Liver (tissue), 8 donors: ENCODE measurements at regions not wholly inside any gene's neighbourhood (a gene's known extent, or its start where the extent isn't known, plus 50 kb on each side); places are given as distances from the start of the nearest gene placed in this dataset.

Experiments used
- DNase-seq: peaks from one replicate; pipeline ENCODE4 v3.0.0-alpha.2; 2017; ENCODE audit warnings: low spot score
- H3K27ac ChIP-seq, 2 donors: one replicate each; pipeline ENCODE4 v1.7.0; 2013; ENCODE audit warnings: inconsistent platforms in 2 of 2, low read length in 2 of 2, control low read depth in 1 of 2, low read depth in 1 of 2, mild to moderate bottlenecking in 1 of 2
- H3K27me3 ChIP-seq, 4 donors: one replicate each; pipeline versions ENCODE4 v1.6.1 to v1.7.0; 2013; ENCODE audit warnings: low read length in 3 of 4, inconsistent platforms in 1 of 4, mild to moderate bottlenecking in 1 of 4, moderate library complexity in 1 of 4; ENCODE audit not compliant: control insufficient read depth in 4 of 4, insufficient read depth in 4 of 4
- H3K36me3 ChIP-seq, 4 donors: one replicate each; pipeline versions ENCODE4 v1.6.1 to v1.7.0; 2013; ENCODE audit warnings: low read length in 3 of 4, mild to moderate bottlenecking in 3 of 4, low read depth in 1 of 4, moderate library complexity in 1 of 4; ENCODE audit not compliant: control insufficient read depth in 4 of 4, insufficient read depth in 3 of 4
- H3K4me1 ChIP-seq, 4 donors: one replicate each; pipeline versions ENCODE4 v1.6.1 to v1.7.0; 2013; ENCODE audit warnings: low read length in 3 of 4, mild to moderate bottlenecking in 3 of 4, moderate library complexity in 1 of 4; ENCODE audit not compliant: control insufficient read depth in 4 of 4, insufficient read depth in 4 of 4
- H3K4me3 ChIP-seq, 3 donors: one replicate each; pipeline versions ENCODE4 v1.6.1 to v1.7.0; 2013; ENCODE audit warnings: low read length in 3 of 3, control low read depth in 1 of 3, low read depth in 1 of 3, mild to moderate bottlenecking in 1 of 3
- H3K9ac ChIP-seq, 2 donors: one replicate each; pipeline ENCODE4 v1.7.0; 2013; ENCODE audit warnings: low read length in 2 of 2, mild to moderate bottlenecking in 2 of 2, moderate library complexity in 2 of 2, control low read depth in 1 of 2, low read depth in 1 of 2
- H3K9me3 ChIP-seq, 4 donors: one replicate each; pipeline versions ENCODE4 v1.6.1 to v1.7.0; 2013; ENCODE audit warnings: low read length in 3 of 4; ENCODE audit not compliant: control insufficient read depth in 4 of 4
- EGR1 ChIP-seq, 2 donors: IDR thresholded peaks; 2 replicates each; pipeline ENCODE4 v1.6.1; 2016 to 2018; ENCODE audit warnings: antibody characterized with exemption in 2 of 2, low read depth in 2 of 2
- FOXA1 ChIP-seq: IDR thresholded peaks from 2 replicates; pipeline ENCODE4 v1.6.1; 2016; ENCODE audit warnings: antibody characterized with exemption
- FOXA2 ChIP-seq: IDR thresholded peaks from 2 replicates; pipeline ENCODE4 v1.6.1; 2016; ENCODE audit warnings: antibody characterized with exemption
- GABPA ChIP-seq, 2 donors: IDR thresholded peaks in 1 of 2; conservative IDR thresholded peaks in 1 of 2; 2 replicates each; pipeline ENCODE4 v1.6.1; 2016; ENCODE audit warnings: antibody characterized with exemption in 2 of 2, mild to moderate bottlenecking in 1 of 2, moderate library complexity in 1 of 2
- HNF4A ChIP-seq, 2 donors: conservative IDR thresholded peaks; 2 replicates each; pipeline ENCODE4 v1.6.1; 2016; ENCODE audit warnings: antibody characterized with exemption in 2 of 2, mild to moderate bottlenecking in 2 of 2
- JUND ChIP-seq, 2 donors: IDR thresholded peaks; 2 replicates each; pipeline ENCODE4 v1.6.1; 2016; ENCODE audit warnings: antibody characterized with exemption in 2 of 2
- NR2F2 ChIP-seq: IDR thresholded peaks from 2 replicates; pipeline ENCODE4 v1.6.1; 2016; ENCODE audit warnings: antibody characterized with exemption
- RAD21 ChIP-seq, 2 donors: IDR thresholded peaks; 2 replicates each; pipeline ENCODE4 v1.6.1; 2016; ENCODE audit warnings: antibody characterized with exemption in 2 of 2, mild to moderate bottlenecking in 2 of 2
- RXRA ChIP-seq, 2 donors: IDR thresholded peaks; 2 replicates each; pipeline ENCODE4 v1.6.1; 2017 to 2018; ENCODE audit warnings: antibody characterized with exemption in 2 of 2, mild to moderate bottlenecking in 1 of 2
- SP1 ChIP-seq: IDR thresholded peaks from 2 replicates; pipeline ENCODE4 v1.6.1; 2018; ENCODE audit warnings: antibody characterized with exemption, mild to moderate bottlenecking
- TAF1 ChIP-seq: conservative IDR thresholded peaks from 2 replicates; pipeline ENCODE4 v1.6.1; 2016; ENCODE audit warnings: antibody characterized with exemption, mild to moderate bottlenecking
- YY1 ChIP-seq: IDR thresholded peaks from 2 replicates; pipeline ENCODE4 v1.6.1; 2016; ENCODE audit warnings: antibody characterized with exemption, mild to moderate bottlenecking
- WGBS: extraction: QIAGEN DNeasy Blood & Tissue Kit; methylation state at CpG from one replicate; pipeline ENCODE4 v1.1.7; 2013; 5-methylcytosine and 5-hydroxymethylcytosine counted together
- TF ChIP-seq, protein P1 (sequence below): fragments of 150-350 bp; IDR thresholded peaks from 2 replicates; pipeline ENCODE4 v1.5.1; 2017; ENCODE audit warnings: improper control_type of control experiment, low read depth, low read length; ENCODE audit not compliant: missing input control
- TF ChIP-seq, protein P2 (sequence below): IDR thresholded peaks from 2 replicates; pipeline ENCODE4 v1.6.1; 2016; ENCODE audit warnings: antibody characterized with exemption
- TF ChIP-seq, protein P3 (sequence below): IDR thresholded peaks from 2 replicates; pipeline ENCODE4 v1.6.1; 2016; ENCODE audit warnings: antibody characterized with exemption, mild to moderate bottlenecking
- TF ChIP-seq, protein P4 (sequence below): IDR thresholded peaks from 2 replicates; pipeline ENCODE4 v1.6.1; 2016; ENCODE audit warnings: antibody characterized with exemption
- donor health status: healthy.
- donor health status: healthy.
- donor health status: healthy.
- donor health status: healthy.
- donor health status: healthy.

DNA sequence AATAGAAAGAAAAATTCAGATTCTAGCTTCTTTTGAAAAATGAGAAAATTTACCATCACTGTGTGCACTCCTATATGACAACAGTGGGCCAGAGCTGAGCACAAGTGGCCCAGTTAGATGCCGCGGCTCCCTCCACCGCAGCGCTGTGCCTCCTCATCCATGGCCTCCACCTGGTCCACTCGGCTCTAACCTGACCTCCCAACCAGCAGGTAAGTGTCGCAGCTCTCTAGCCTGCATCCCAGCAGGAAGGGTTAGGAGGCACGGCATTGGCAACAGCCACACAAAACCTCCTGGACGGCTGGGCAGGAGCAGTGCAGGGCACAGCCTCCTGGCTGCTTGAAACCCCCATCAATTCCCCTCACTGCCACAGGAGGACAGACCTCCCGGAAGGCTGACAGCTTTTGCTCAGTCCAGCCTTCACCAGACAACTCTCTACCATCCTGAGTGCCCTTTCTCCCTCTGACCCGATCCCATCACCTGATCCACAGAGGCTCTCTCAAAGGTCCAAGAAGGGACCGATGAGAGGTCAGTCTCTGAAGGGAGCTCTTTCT, 76.1 kb downstream of the RPL27A start:
- peaks cover 0 to 5% (median 2%) of the 10 kb centered on the region in 4 donors for H3K36me3 ChIP-seq
- H3K4me1 ChIP-seq, result no peaks in the 10 kb centered on the region
- H3K9me3 ChIP-seq, result no peaks in the 10 kb centered on the region
- no peaks in the 10 kb centered on the region for H3K27me3 ChIP-seq
- TF ChIP-seq SP1, result no peak
- TF ChIP-seq, protein P1, sequence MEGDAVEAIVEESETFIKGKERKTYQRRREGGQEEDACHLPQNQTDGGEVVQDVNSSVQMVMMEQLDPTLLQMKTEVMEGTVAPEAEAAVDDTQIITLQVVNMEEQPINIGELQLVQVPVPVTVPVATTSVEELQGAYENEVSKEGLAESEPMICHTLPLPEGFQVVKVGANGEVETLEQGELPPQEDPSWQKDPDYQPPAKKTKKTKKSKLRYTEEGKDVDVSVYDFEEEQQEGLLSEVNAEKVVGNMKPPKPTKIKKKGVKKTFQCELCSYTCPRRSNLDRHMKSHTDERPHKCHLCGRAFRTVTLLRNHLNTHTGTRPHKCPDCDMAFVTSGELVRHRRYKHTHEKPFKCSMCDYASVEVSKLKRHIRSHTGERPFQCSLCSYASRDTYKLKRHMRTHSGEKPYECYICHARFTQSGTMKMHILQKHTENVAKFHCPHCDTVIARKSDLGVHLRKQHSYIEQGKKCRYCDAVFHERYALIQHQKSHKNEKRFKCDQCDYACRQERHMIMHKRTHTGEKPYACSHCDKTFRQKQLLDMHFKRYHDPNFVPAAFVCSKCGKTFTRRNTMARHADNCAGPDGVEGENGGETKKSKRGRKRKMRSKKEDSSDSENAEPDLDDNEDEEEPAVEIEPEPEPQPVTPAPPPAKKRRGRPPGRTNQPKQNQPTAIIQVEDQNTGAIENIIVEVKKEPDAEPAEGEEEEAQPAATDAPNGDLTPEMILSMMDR, result no peak
- TF ChIP-seq JUND (IDR thresholded peaks at IDR 0.05), result no peak
- TF ChIP-seq FOXA1, result no peak
- TF ChIP-seq NR2F2, result no peak
- TF ChIP-seq, protein P2, sequence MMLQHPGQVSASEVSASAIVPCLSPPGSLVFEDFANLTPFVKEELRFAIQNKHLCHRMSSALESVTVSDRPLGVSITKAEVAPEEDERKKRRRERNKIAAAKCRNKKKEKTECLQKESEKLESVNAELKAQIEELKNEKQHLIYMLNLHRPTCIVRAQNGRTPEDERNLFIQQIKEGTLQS, result no peak
- no peak for TF ChIP-seq YY1
- no peak for TF ChIP-seq RXRA (IDR thresholded peaks at IDR 0.05)
- TF ChIP-seq HNF4A (conservative IDR thresholded peaks at IDR 0.05), result no peak
- TF ChIP-seq, protein P3, sequence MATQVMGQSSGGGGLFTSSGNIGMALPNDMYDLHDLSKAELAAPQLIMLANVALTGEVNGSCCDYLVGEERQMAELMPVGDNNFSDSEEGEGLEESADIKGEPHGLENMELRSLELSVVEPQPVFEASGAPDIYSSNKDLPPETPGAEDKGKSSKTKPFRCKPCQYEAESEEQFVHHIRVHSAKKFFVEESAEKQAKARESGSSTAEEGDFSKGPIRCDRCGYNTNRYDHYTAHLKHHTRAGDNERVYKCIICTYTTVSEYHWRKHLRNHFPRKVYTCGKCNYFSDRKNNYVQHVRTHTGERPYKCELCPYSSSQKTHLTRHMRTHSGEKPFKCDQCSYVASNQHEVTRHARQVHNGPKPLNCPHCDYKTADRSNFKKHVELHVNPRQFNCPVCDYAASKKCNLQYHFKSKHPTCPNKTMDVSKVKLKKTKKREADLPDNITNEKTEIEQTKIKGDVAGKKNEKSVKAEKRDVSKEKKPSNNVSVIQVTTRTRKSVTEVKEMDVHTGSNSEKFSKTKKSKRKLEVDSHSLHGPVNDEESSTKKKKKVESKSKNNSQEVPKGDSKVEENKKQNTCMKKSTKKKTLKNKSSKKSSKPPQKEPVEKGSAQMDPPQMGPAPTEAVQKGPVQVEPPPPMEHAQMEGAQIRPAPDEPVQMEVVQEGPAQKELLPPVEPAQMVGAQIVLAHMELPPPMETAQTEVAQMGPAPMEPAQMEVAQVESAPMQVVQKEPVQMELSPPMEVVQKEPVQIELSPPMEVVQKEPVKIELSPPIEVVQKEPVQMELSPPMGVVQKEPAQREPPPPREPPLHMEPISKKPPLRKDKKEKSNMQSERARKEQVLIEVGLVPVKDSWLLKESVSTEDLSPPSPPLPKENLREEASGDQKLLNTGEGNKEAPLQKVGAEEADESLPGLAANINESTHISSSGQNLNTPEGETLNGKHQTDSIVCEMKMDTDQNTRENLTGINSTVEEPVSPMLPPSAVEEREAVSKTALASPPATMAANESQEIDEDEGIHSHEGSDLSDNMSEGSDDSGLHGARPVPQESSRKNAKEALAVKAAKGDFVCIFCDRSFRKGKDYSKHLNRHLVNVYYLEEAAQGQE, result no peak
- no peak for TF ChIP-seq TAF1
- no peak for TF ChIP-seq RAD21 (IDR thresholded peaks at IDR 0.05)
- TF ChIP-seq GABPA (IDR thresholded peaks at IDR 0.05 in 1 of 2, conservative IDR thresholded peaks at IDR 0.05 in 1 of 2), result no peak
- no peak for TF ChIP-seq EGR1 (IDR thresholded peaks at IDR 0.05; ENCODE audit: low read depth in 2 of 2)
- no peak for TF ChIP-seq FOXA2
- TF ChIP-seq, protein P4, sequence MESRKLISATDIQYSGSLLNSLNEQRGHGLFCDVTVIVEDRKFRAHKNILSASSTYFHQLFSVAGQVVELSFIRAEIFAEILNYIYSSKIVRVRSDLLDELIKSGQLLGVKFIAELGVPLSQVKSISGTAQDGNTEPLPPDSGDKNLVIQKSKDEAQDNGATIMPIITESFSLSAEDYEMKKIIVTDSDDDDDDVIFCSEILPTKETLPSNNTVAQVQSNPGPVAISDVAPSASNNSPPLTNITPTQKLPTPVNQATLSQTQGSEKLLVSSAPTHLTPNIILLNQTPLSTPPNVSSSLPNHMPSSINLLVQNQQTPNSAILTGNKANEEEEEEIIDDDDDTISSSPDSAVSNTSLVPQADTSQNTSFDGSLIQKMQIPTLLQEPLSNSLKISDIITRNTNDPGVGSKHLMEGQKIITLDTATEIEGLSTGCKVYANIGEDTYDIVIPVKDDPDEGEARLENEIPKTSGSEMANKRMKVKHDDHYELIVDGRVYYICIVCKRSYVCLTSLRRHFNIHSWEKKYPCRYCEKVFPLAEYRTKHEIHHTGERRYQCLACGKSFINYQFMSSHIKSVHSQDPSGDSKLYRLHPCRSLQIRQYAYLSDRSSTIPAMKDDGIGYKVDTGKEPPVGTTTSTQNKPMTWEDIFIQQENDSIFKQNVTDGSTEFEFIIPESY, result no peak
- H3K4me3 ChIP-seq, result no peak overlapping the region
- WGBS, result 93% methylated on average over 11 of the region's 11 CpGs
- no peak overlapping the region for H3K9ac ChIP-seq
- DNase-seq, result no peak
- H3K27ac ChIP-seq, result no peak overlapping the region

DNA sequence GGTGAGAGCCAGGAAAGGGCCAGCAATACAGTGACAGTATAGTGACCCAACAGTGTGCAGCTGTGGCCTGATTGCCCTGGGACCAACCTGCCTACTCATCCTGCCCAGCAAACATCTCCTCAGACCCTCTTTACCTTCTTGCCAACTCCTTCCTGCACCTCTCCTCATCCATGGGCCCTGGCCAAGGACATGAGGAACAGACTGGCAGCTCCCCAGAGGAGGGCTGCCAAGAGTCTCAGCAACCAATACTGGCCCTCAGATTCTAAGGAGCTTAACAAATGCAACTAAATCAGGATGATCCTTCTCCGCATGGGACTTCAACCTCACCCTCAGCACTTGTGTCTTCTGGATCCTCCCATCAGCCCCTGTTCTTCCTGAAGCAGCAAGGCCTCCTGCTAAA, 77.0 kb downstream of the RPL27A start:
- no peak overlapping the region for H3K4me3 ChIP-seq
- H3K9me3 ChIP-seq, result no peaks in the 10 kb centered on the region
- 91% methylated on average over 1 of the region's 1 CpG for WGBS
- H3K27me3 ChIP-seq, result no peaks in the 10 kb centered on the region
- no peak overlapping the region for H3K27ac ChIP-seq
- no peak for DNase-seq
- TF ChIP-seq RXRA (IDR thresholded peaks at IDR 0.05) (no peak), SP1 (no peak), EGR1 (IDR thresholded peaks at IDR 0.05; ENCODE audit: low read depth in 2 of 2) (no peak), NR2F2 (no peak), JUND (IDR thresholded peaks at IDR 0.05) (no peak), FOXA1 (no peak), GABPA (IDR thresholded peaks at IDR 0.05 in 1 of 2, conservative IDR thresholded peaks at IDR 0.05 in 1 of 2) (no peak)
- TF ChIP-seq, protein P4, result no peak
- TF ChIP-seq, protein P1, result no peak
- TF ChIP-seq, protein P2, result no peak
- H3K36me3 ChIP-seq, result peaks cover 0 to 3% (median 2%) of the 10 kb centered on the region in 4 donors
- no peak overlapping the region for H3K9ac ChIP-seq
- no peaks in the 10 kb centered on the region for H3K4me1 ChIP-seq
